Muscle of leg (tissue), 3 donors: ENCODE measurements at regions not wholly inside any gene's neighbourhood (a gene's known extent, or its start where the extent isn't known, plus 50 kb on each side); places are given as distances from the start of the nearest gene placed in this dataset.

Experiments used
- DNase-seq: peaks from one replicate; pipeline ENCODE4 v3.0.0; 2013
- H3K27ac ChIP-seq: one replicate; pipeline ENCODE4 v1.5.1; 2013; ENCODE audit warnings: mild to moderate bottlenecking, low read length, control low read depth
- H3K27me3 ChIP-seq: one replicate; pipeline ENCODE4 v1.6.1; 2013; ENCODE audit warnings: low read length; ENCODE audit not compliant: control insufficient read depth, insufficient read depth
- H3K36me3 ChIP-seq: one replicate; pipeline ENCODE4 v1.6.1; 2013; ENCODE audit warnings: low read length; ENCODE audit not compliant: control insufficient read depth, insufficient read depth
- H3K4me1 ChIP-seq: one replicate; pipeline ENCODE4 v1.6.1; 2013; ENCODE audit warnings: low read length; ENCODE audit not compliant: control insufficient read depth, insufficient read depth
- H3K4me3 ChIP-seq: one replicate; pipeline ENCODE4 v1.5.1; 2013; ENCODE audit warnings: low read length, control low read depth
- H3K9me3 ChIP-seq: replicated peaks from 2 replicates; pipeline ENCODE4 v1.6.1; 2013; ENCODE audit warnings: low read depth, low read length; ENCODE audit not compliant: control insufficient read depth
- WGBS: methylation state at CpG from one replicate; pipeline ENCODE4 v1.1.5; 2013; ENCODE audit warnings: missing lambda C conversion rate; ENCODE audit not compliant: insufficient coverage; 5-methylcytosine and 5-hydroxymethylcytosine counted together

GRCh38 chr7:98698976-98699375 is 81.9 kb downstream of the NPTX2 start:
- no peaks in the 10 kb centered on the region for H3K36me3 ChIP-seq
- no peak for DNase-seq
- WGBS, result no CpG with 5 or more reads among the region's 2 CpGs

DNA sequence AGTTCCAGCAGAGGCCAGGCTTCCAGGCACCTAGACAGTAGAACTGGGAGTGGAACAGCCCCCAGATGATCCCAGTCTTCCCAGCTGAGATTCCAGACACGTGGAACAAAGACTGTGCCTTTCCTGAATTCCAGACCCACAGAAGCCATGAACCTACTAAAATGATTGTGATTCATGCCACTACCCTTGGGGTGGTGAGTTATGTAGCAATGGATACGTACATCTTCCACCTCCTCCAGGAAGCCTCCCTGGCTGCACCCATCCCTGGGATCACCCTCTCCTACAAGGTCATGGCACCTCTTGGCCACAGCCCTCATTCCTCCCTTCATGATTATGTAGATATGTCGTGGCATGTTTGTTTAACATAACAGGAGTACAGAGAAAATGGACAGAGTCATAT is 83.4 kb downstream of the NPTX2 start:
- peaks cover 4% of the 10 kb centered on the region for H3K9me3 ChIP-seq
- no peak overlapping the region for H3K27ac ChIP-seq
- WGBS, result no CpG with 5 or more reads among the region's 3 CpGs
- H3K27me3 ChIP-seq, result peaks cover under 1% of the 10 kb centered on the region
- no peaks in the 10 kb centered on the region for H3K36me3 ChIP-seq
- H3K4me3 ChIP-seq, result no peak overlapping the region
- no peaks in the 10 kb centered on the region for H3K4me1 ChIP-seq
- no peak for DNase-seq

More at GRCh38 chr7:98698976-98699375, 81.9 kb downstream of the NPTX2 start:
- H3K27me3 ChIP-seq, result no peaks in the 10 kb centered on the region
- no peak overlapping the region for H3K27ac ChIP-seq
- H3K4me3 ChIP-seq, result no peak overlapping the region
- no peaks in the 10 kb centered on the region for H3K4me1 ChIP-seq
- H3K9me3 ChIP-seq, result peaks cover 4% of the 10 kb centered on the region

DNA sequence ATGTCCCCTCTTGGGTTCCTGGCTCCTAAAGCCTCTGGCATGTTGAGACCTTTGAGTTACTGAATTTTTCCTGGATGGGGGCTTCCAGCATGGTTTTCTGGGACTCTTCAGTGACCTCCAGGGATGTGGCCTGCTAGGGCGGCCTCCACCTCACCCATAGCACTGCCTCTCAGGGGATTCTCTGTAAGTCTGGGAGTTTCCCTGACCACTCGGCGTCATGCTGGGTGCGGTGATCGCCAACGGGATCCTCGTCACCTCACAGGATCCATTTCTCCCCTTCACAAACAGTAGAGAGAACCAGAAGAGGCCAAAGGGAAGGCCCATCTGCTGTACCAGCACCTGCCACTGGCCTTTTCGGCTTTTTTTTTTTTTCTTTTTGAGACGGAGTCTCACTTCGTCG is 84.3 kb downstream of the NPTX2 start:
- no peaks in the 10 kb centered on the region for H3K36me3 ChIP-seq
- H3K27me3 ChIP-seq, result peaks cover 4% of the 10 kb centered on the region
- H3K4me1 ChIP-seq, result no peaks in the 10 kb centered on the region
- no peak overlapping the region for H3K27ac ChIP-seq
- DNase-seq, result no peak
- no peak overlapping the region for H3K4me3 ChIP-seq
- WGBS, result 60% methylated on average over 11 of the region's 11 CpGs
- peaks cover 4% of the 10 kb centered on the region for H3K9me3 ChIP-seq

- H3K9me3 ChIP-seq, result peaks cover 2% of the 10 kb centered on the region
- peaks cover 4% of the 10 kb centered on the region for H3K27me3 ChIP-seq
- WGBS, result 100% methylated on average over 1 of the region's 2 CpGs
- no peaks in the 10 kb centered on the region for H3K4me1 ChIP-seq
- H3K4me3 ChIP-seq, result no peak overlapping the region
- no peaks in the 10 kb centered on the region for H3K36me3 ChIP-seq
- no peak for DNase-seq
- H3K27ac ChIP-seq, result no peak overlapping the region
These were observed 84.9 kb downstream of the NPTX2 start for GRCh38 chr7:98702021-98702420.

GRCh38 chr7:98703916-98704315 is 86.8 kb downstream of the NPTX2 start:
- Histone ChIP-seq H3K9me3 (no peaks in the 10 kb centered on the region), H3K27ac (no peak overlapping the region), H3K27me3 (peaks cover 4% of the 10 kb centered on the region), H3K4me3 (no peak overlapping the region), H3K4me1 (no peaks in the 10 kb centered on the region), H3K36me3 (no peaks in the 10 kb centered on the region)
- DNase-seq, result no peak
- WGBS, result 62% methylated on average over 4 of the region's 10 CpGs

GRCh38 chr7:98705626-98706025 is 88.5 kb downstream of the NPTX2 start:
- no peak overlapping the region for H3K27ac ChIP-seq
- no peak overlapping the region for H3K4me3 ChIP-seq
- H3K27me3 ChIP-seq, result peaks cover 4% of the 10 kb centered on the region
- H3K4me1 ChIP-seq, result no peaks in the 10 kb centered on the region
- 50% methylated on average over 12 of the region's 14 CpGs for WGBS
- H3K9me3 ChIP-seq, result no peaks in the 10 kb centered on the region
- no peak for DNase-seq
- no peaks in the 10 kb centered on the region for H3K36me3 ChIP-seq

DNA sequence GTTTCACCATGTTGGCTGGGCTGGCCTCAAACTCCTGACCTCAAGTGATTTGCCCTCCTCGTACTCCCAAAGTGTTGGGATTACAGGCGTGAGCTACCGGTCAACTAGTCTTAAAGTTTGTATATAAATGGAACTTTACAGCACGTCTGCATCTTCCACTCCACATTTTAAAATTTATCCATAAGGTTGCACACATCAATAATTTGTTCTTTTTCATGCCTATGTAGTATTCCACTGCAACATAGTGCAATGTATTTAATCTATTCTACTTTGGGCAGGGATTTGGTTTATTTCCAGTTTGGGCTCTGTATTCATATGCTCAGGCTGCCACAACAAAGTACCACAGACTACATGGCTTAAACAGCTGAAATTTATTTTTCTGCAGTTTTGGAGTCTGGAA is 90.0 kb downstream of the NPTX2 start:
- WGBS, result no CpG with 5 or more reads among the region's 4 CpGs
- no peak for DNase-seq
- Histone ChIP-seq H3K9me3 (no peaks in the 10 kb centered on the region), H3K4me3 (no peak overlapping the region), H3K27me3 (peaks cover 4% of the 10 kb centered on the region), H3K4me1 (no peaks in the 10 kb centered on the region), H3K27ac (no peak overlapping the region), H3K36me3 (no peaks in the 10 kb centered on the region)

DNA sequence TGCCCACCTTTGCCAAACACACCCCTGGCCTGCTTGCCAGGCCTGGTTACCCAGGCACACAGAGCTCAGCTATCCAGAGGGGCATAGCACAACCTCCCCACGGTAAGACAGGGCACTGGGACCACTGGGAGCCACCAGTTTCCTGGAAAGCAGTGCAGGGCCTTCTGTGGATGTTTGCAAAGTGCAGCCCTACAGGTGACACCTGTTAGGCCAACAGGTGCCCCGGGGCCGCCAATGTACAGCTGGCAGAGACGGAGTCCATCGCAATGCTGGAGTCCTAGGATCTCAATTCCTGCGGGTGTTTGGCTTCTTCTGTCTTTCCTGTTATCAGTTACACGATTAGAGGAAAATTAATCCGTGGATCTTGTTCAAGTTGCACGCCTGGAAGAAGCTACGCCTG is 94.9 kb downstream of the NPTX2 start:
- no peaks in the 10 kb centered on the region for H3K4me1 ChIP-seq
- H3K27ac ChIP-seq, result no peak overlapping the region
- H3K36me3 ChIP-seq, result no peaks in the 10 kb centered on the region
- DNase-seq, result no peak
- no peaks in the 10 kb centered on the region for H3K9me3 ChIP-seq
- H3K27me3 ChIP-seq, result no peaks in the 10 kb centered on the region
- H3K4me3 ChIP-seq, result no peak overlapping the region
- WGBS, result 87% methylated on average over 10 of the region's 10 CpGs

- WGBS, result no CpG with 5 or more reads among the region's 6 CpGs
- no peak overlapping the region for H3K4me3 ChIP-seq
- H3K27ac ChIP-seq, result no peak overlapping the region
- no peaks in the 10 kb centered on the region for H3K9me3 ChIP-seq
- H3K36me3 ChIP-seq, result no peaks in the 10 kb centered on the region
- no peak for DNase-seq
- H3K4me1 ChIP-seq, result no peaks in the 10 kb centered on the region
- no peaks in the 10 kb centered on the region for H3K27me3 ChIP-seq
These were observed 96.2 kb downstream of the NPTX2 start for GRCh38 chr7:98713165-98713810.

GRCh38 chr7:98719396-98719795 is 102.3 kb downstream of the NPTX2 start:
- Histone ChIP-seq H3K9me3 (no peaks in the 10 kb centered on the region), H3K4me1 (no peaks in the 10 kb centered on the region), H3K4me3 (no peak overlapping the region), H3K27me3 (no peaks in the 10 kb centered on the region), H3K27ac (no peak overlapping the region), H3K36me3 (no peaks in the 10 kb centered on the region)
- 45% methylated on average over 6 of the region's 8 CpGs for WGBS
- no peak for DNase-seq

DNA sequence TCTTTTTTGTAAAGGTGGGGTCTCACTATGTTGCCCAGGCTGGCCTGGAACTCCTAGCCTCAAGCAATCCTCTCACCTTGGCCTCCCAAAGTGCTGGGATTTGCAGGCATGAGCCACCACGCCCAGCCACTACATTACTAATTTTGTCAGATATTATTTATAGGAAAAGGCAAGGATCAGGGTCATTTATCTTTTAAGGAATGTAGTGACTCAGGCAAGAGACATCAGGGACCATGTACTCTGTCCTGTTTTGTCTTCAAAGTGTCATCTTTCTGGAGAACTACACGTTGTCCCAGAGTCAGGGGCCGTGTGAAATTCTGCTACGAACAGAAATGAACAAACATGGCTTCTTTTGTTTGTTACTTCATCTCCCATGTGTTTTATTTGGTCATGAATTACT is 105.3 kb downstream of the NPTX2 start:
- WGBS, result 20% methylated on average over 1 of the region's 4 CpGs

More for the DNA sequence above, 105.3 kb downstream of the NPTX2 start:
- H3K27ac ChIP-seq, result no peak overlapping the region
- H3K36me3 ChIP-seq, result no peaks in the 10 kb centered on the region
- no peaks in the 10 kb centered on the region for H3K27me3 ChIP-seq
- H3K4me1 ChIP-seq, result no peaks in the 10 kb centered on the region
- no peaks in the 10 kb centered on the region for H3K9me3 ChIP-seq
- DNase-seq, result no peak
- H3K4me3 ChIP-seq, result no peak overlapping the region
